HG03066 (cell line): ENCODE measurements at regions not wholly inside any gene's neighbourhood (a gene's known extent, or its start where the extent isn't known, plus 50 kb on each side); places are given as distances from the start of the nearest gene placed in this dataset.

Source experiments
- ATAC-seq: cut with Tn5 transposase; IDR thresholded peaks from one replicate; pipeline ENCODE4 v1.9.1; 2021; ENCODE audit warnings: low read depth; ENCODE audit not compliant: unreplicated experiment

DNA sequence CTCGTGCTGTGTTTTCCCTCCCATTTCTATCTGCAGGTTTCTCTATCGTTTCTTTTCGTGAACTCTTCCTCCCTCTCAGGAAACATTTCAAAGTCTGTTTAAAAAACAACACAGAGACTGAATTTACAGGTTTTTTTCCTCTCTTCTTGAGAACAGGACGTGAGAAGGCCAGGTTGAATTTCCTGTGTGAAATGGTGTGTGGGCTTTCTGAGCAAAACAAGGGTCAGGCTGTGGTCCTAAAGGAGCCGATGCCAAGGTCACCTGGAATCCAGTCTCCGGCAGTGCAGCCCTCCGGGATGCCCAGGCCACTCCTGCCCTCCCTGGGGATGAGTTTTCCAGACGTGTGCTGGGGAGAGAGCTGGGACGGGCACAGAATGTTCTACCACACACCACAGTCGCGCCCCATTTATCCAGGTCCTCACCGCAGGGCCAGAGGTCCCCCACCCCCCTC lies 62.7 kb upstream of the RUNX3 start:
- no peak for ATAC-seq

DNA sequence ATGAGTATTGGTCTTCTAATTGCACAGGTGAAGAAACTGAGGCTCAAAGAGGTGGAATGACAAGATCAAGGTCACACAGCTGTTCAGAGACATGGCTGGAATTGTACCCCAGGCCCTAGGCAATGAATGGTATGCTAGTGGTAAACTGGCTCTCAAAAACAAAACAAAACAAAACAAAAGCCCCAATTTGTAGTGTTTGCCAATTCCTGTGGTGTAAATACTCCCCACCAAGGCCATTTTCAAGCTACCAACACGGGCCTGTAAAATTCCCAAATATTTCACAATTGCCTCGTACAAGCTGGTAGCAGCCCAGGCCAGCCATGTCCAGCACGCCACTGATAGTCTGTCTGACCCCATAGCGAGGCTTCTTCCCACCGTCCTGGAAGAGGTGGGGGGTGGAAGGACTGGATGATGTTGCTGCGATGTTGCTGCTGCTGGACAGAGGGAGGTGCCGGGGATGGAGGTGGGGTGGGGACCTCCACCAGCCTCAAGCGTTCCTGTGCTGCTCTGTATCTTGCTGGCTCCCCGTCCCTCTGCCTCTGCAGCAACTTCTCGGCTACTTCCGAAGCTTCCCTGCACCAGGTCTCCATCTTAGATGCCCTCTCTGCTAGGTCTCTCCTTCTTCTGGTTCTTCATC lies 62.2 kb upstream of the RUNX3 start:
- ATAC-seq, result no peak

DNA sequence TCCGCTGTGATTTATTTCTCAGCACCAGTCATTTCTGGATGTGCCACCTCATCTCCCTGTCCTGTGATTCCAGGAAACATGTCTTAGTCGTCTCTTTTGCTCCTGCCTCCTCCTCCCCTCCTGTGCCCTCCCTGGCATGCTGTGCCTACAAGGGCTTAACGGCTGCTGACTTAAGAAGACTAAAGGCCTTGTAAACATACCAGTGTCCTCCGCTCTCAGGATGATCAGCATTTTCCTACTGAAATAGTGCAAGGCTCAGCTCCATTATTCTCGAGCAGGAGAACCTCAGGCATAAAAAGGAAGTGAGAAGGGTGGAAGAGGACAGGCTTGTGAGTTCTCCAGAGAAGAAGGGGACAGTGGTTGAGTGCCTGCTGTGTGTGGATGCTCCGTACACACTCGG lies 61.6 kb upstream of the RUNX3 start:
- ATAC-seq, result no peak

DNA sequence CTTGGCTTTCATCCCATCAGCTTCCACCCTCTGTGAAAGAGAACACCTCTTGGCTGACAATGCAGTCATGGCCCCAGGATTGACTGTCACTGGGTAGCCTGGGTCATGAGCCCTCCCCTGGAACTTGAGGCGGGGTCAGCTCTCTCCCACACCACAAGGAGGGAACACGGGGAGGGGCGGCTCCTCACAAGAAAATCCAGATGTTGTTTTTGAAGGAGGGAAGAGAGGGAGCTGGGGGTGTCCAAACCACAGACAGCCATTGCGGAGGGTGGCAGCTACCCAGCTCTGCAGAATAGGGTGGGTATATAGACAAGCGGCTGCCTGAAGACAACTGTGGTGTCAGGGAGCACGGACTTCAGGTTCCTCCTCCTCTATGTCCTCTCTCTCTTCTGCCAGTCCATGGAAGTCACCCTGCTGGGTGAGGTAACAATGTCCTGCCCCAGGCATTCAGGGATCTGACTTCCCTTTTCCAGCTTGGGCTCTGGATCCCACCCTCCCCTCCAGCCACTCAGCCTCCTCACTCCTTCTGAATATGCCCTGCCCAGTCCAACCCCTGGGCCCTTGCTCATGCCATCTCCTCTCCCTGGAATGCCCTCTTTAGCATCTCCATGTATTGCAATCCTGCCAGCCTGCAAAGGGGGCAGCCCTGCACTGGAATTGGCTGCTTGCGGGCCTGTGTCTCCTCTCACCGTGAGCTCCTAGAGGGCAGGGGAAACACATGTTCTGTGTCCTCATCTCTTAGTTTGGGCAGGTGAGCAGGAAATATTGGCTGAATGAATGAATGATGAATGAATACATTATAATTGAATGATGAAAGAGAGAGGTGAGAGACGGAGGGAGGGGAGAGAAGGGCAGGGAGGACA lies 60.9 kb upstream of the RUNX3 start:
- ATAC-seq, result no peak

DNA sequence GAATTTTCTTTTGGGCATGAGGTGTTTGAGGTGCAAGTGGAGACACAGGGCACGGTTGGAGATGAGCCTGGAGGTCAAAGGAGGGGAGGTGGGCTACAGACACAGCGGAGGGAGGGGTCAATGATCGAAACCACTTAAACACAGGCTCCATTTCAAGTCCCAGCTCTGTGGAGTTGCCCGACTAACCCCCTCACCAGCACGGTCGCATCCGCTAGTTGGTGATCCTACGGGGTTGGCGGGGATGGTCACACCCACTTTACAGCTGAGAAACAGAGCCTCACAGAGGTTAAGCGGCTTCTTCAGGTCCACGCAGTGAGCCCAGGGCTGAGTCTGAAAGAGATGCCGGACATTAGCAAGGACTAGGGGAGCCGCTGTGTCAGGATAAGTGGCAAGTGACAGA lies 60.1 kb upstream of the RUNX3 start:
- ATAC-seq, result no peak

DNA sequence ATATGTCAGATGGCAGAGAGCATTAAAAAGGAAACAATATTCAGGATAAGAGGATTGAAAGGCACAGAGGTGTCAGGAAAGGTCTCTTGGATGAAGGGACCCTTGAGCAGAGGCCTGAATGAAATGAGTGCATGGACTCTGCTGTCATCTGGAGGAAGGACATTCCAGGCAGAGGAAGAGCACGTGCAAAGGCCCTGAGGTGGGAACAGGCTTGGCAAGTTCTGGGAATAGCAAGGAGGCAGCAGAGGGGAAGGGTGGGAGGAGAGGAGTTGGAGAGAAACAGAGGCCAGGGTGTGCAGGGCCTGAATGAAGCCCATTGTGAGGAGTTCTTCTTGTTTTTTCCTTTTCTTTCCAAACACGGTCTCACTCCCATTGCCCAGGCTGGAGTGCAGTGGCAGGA lies 59.0 kb upstream of the RUNX3 start:
- no peak for ATAC-seq

DNA sequence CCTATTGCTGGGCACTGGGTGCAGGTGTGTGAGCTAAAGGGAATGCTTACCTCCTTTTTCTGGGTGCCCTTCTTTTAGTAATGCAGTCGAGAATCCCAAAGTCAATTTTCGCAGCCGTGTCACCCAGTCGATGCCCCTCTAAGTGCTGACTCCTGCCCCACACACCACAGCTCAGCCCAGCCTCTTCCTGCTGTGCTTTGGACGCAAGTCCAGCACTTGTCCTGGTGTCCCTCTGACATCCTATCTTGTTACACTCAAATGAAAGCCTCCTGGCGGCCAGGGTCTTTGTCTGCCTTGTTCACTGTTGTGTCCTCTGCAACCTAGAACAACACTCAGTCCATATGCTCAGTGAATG lies 58.5 kb upstream of the RUNX3 start:
- ATAC-seq, result no peak

DNA sequence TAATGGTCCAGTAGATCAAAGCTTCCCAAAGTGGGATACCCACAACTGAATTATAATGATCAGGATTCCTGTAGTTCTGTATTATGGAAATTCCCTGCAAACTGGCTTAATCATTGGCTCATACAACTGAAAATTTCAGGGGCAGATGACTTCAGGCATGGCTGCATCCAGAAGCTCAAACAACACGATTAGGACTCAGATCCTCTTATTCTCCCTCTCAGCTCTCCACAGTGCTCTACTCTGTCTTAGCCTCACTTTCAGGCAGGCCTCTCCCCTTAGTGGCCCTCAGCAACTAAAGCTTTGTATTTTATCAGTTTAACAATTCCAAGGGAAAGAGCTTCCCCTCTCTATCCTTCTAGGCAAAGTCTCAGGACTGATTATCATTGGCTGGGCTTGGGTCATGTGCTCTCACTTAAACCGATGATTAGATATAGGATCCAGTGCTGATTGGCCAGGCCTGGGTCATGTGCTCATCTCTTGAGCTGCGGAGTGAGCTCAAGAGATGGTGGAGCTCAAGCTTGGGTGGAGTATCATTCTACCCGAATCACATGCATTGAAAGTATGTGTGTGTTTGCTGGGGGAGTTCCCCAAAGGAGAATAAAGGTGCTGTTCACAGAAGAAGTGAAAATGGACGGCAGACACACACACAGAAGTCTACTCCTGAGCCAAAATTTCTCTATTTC lies 57.9 kb upstream of the RUNX3 start:
- no peak for ATAC-seq

DNA sequence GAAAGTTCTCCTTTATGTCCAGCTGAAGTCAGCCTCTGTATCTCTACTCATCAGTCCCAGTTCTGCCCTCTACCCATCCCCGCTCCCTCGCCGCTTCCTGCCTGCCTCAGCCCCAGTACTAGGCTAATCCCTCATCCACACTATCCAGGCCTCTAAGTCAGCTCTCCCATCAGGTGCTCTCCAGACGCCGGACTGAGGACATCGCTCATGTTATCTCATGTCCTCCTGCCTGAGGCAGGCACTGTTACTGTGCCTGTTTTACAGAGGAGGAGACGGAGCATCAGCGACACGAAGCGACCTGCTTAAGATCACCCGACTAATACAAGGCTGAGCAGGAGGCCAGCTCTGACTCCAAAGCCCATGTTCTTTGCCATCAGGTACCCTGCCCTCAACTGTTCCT lies 57.3 kb upstream of the RUNX3 start:
- ATAC-seq, result no peak

DNA sequence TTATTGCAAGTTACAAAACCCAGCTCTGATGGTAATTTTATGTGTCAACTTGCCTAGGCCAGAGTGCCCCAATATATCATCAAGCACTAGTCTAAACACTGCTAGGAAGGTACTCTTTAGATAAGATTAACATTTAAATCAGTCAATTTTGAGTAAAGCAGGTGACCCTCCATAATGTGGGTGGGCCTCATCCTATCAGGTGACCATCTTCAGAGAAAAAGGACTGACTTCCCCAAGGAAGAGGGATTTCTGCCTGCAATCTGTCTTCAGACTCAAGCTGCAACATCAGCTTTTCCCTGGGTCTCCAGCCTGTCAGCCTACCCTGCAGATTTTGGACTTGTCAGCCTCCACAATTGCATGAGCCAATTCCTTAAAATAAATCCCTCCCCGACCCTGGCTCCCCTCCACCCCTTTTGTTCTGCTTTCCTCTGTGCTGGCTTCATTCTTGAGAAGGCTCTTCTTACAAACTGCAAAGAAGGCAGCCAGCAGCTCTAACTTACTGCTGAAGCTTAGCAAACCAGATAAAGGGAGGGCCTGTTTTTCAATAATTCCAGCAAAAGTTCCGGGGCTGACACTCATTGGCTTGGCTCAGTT lies 56.4 kb upstream of the RUNX3 start:
- ATAC-seq, result no peak

DNA sequence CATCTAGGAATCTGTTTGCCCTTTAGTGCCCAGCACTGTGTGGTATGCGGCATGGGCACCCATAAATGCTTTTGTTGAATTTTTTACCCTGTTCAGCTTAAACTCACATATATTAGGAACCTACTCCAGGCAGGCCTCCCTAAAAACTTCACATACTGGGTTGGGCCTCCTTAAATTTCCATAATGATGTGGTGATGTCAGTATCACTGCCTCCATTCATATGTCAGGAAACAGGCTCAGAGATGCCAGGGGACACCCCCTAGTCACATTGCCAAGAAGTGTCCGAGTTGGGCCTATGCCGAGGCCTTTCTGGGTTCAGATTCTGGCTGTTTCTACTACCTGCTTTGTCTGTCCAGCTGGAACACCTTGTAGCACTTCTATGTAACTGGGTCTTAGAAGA lies 55.7 kb upstream of the RUNX3 start:
- no peak for ATAC-seq

DNA sequence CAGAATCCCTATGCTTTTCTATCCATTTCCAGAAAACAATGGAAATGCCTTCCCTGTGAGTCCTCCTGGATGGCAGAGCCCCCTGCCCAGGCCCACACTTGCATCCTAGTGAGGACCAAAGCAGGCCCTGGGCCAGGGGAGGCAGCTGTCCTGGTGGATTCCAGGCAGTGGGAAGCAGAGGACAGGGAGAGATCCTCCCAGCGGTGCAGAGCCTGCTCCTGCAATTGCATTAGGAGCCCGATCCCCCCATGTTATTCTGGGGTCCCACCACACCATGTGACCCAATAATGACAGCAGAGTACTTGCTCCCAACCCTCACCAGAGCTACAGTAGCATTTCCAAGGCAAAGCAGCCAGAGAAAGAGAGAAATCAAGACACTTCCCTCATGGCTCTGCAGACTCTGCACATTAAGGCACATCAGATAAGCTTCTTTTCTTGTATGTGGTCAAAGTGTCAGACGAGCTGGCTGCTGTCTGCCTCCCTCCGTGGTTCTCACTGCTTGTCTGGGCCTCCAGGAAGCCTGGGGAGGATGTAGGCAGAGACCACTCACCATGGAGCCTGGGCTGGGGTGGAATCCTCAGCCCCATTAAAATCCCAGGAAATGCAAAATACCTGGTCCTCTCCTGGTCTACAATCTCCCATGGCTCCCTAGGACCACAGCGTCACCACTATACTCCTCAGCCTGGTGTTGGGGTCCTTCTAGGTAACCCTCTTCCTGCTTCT lies 54.9 kb upstream of the RUNX3 start:
- no peak for ATAC-seq

DNA sequence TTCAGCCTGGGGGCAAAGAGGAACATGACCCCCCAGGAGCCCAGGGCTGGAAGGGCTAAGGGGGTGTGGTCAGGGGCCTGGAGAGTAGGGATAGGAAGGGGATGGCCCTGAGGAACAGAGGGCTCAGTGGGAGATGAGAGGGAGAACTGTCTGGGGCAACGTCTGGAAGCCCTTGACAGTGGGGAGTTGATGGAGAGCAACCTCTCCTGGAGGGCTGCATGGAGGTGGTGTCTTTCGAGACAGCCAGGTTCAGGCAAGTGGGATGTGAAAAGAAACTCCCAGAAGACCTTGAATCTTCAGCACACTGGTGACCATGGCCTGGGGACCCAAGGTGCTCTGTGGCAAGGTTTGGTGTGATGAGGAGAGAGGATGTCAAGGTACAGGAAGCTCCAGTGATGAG lies 54.2 kb upstream of the RUNX3 start:
- no peak for ATAC-seq

DNA sequence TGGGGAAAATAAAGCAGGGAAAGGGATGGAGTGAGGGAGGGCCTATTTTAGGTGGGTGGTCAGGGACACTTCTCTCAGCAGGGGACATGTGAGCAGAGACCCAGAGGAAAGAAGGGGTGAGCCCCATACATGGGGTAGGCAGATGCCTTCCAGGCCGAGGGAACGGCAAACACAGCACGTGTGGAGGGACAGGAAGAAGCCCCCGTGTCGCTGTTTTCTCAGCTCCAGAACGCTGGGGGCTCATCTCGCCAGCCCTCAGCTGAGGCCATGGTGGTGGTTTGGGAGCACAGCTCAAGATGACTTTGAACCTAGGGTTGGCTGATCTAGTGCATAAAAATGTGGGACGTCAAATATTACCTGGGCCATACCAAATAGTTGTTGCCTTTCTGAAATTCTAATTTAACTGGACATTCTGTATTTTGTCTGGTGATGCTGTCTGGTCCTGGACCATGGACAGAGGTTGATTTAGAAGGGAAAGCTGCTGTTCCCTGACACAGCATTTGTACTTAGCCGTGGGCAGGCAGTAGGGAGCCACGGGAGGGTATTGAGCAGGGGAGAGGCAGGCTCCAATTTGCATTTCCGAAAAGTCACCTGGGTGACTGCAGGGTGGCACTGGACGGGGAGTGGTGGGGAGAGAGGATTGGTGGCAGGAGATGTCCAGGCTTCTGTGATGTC lies 53.1 kb upstream of the RUNX3 start:
- ATAC-seq, result no peak

DNA sequence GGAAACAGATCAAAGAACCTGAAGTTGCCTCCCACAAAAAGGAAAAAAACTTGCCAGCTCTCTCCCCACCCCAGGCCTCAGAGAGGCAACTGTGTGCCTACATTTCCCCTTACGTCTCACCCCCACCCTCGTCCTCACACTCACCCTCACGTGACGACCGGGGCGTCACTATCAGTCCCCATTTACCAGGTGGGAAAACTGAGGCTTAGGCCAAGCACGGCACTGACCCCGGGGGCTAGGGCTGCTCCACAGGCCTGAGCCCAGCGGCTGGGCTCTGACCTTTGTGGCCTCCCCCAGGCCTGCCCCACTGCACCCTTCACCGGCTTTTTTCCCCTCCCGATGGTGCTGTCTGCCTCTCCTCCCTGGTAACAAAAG lies 51.5 kb upstream of the RUNX3 start:
- no peak for ATAC-seq

DNA sequence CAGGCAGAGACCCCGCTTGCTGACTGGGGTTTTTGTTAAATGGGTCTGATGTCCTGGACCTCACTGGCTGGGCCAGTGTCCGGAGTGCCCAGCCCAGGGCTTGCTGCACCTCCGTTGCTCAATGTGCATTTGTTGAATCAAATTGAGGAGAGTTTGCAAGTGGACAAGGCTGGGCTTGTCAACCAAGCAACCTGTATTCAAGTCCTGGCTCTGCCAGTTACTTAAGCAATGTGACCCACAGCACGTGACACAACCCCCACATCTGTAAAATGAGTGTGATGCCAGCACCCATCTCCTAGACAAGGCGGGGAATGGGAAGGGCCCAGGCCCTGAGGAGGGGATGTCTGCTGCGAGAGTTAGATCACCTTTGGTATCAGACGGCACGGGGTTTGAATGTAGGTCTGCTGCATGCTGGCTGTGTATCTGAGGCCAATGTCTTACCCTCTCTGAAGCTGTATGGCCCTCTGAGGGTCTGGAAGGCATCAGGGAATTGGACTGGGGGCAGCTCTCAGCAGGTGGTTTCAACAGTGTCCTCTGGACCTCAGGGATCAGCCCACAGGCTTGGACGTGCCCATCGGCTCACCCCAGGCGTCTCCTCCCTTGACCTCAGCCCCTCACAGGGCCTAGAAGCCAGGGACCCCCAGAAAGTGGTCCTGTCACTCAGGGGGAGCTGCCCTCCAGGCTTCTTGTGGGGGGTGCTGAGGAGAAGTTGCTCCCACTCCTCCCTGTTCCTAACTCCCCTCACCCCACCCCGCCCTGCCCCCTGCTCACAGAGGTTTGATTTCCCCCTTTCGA lies 51.0 kb upstream of the RUNX3 start:
- ATAC-seq, result no peak
